22Rv1 (cell line): ENCODE measurements at regions not wholly inside any gene's neighbourhood (a gene's known extent, or its start where the extent isn't known, plus 50 kb on each side); places are given as distances from the start of the nearest gene placed in this dataset.

Source experiments
- ZFX ChIP-seq: fragments of 450-650 bp; IDR thresholded peaks from 2 replicates; pipeline ENCODE4 v1.6.1; 2017; ENCODE audit warnings: antibody characterized with exemption, borderline replicate concordance
- TF ChIP-seq, protein P1 (sequence below): fragments of 450-650 bp; IDR thresholded peaks from 2 replicates; pipeline ENCODE4 v1.5.1; 2017; ENCODE audit warnings: mild to moderate bottlenecking

DNA sequence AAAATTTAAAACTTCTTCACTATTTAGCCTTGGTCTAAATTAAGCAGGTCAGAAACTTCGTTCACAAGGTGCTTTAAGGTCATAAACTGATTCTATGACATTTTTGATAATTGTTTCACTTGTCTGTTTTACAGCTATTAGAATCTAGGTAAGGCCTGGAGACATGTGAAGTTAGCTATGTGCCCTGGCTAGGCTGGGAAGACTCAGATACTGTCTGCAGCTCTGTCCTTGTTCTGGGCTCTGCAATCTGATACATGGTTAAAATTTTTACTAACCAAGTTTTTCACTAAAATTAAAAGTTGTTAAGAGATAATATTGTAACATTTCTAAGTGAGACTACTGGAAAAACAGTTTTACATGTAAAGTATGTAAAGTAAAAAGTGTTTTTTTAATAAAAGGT, 479.6 kb upstream of the EPHA6 start:
- TF ChIP-seq, protein P1, sequence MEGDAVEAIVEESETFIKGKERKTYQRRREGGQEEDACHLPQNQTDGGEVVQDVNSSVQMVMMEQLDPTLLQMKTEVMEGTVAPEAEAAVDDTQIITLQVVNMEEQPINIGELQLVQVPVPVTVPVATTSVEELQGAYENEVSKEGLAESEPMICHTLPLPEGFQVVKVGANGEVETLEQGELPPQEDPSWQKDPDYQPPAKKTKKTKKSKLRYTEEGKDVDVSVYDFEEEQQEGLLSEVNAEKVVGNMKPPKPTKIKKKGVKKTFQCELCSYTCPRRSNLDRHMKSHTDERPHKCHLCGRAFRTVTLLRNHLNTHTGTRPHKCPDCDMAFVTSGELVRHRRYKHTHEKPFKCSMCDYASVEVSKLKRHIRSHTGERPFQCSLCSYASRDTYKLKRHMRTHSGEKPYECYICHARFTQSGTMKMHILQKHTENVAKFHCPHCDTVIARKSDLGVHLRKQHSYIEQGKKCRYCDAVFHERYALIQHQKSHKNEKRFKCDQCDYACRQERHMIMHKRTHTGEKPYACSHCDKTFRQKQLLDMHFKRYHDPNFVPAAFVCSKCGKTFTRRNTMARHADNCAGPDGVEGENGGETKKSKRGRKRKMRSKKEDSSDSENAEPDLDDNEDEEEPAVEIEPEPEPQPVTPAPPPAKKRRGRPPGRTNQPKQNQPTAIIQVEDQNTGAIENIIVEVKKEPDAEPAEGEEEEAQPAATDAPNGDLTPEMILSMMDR: no peak
- no peak for TF ChIP-seq ZFX
